Neural cell (in vitro differentiated cells): ENCODE measurements at regions not wholly inside any gene's neighbourhood (a gene's known extent, or its start where the extent isn't known, plus 50 kb on each side); places are given as distances from the start of the nearest gene placed in this dataset.
A peak's percentile ranks its signal among the peaks of the same experiment; 100 is the strongest.

Source experiments
- H2AFZ ChIP-seq: fragments of 200-600, 300-800 bp; sonication (generic), shearing (Covaris generic); 2 replicates; pipeline ENCODE4 v1.6.0; 2014; ENCODE audit warnings: low read depth, mild to moderate bottlenecking, antibody characterized with exemption, low read length, moderate library complexity
- H3F3A ChIP-seq: fragments of 200-600 bp; shearing (Covaris generic); 2 replicates; pipeline ENCODE4 v1.6.1; 2016; ENCODE audit warnings: mild to moderate bottlenecking, moderate library complexity, mixed read lengths, antibody characterized with exemption, low read length; ENCODE audit not compliant: insufficient read depth, poor library complexity, severe bottlenecking
- H3K27ac ChIP-seq: fragments of 200-600, 300-800 bp; sonication (generic), shearing (Covaris generic); 2 replicates; pipeline ENCODE4 v1.5.1; 2014; ENCODE audit warnings: mild to moderate bottlenecking, low read length, moderate library complexity
- H3K27me3 ChIP-seq: fragments of 300-800, 200-600 bp; sonication (generic), shearing (Covaris generic); 2 replicates; pipeline ENCODE4 v1.6.0; 2014; ENCODE audit warnings: mild to moderate bottlenecking, low read depth, low read length, moderate library complexity; ENCODE audit not compliant: insufficient read depth
- H3K36me3 ChIP-seq: fragments of 300-800, 200-600 bp; sonication (generic), shearing (Covaris generic); 2 replicates; pipeline ENCODE4 v1.5.1; 2014; ENCODE audit warnings: mild to moderate bottlenecking, antibody characterized with exemption, low read length, moderate library complexity; ENCODE audit not compliant: insufficient read depth
- H3K4me2 ChIP-seq: fragments of 300-800, 200-600 bp; sonication (generic), shearing (Covaris generic); 2 replicates; pipeline ENCODE4 v1.6.0; 2014; ENCODE audit warnings: mild to moderate bottlenecking, low read length
- H3K4me3 ChIP-seq: fragments of 300-800, 200-600 bp; sonication (generic), shearing (Covaris generic); 2 replicates; pipeline ENCODE4 v1.5.1; 2014; ENCODE audit warnings: mild to moderate bottlenecking, low read length, moderate library complexity
- H3K79me2 ChIP-seq: fragments of 200-600 bp; shearing (Covaris generic); replicated peaks from 2 replicates; pipeline ENCODE4 v1.6.0; 2014; ENCODE audit warnings: mild to moderate bottlenecking, low read length, moderate library complexity; ENCODE audit not compliant: insufficient read depth
- H3K9ac ChIP-seq: fragments of 300-800, 200-600 bp; sonication (generic), shearing (Covaris generic); 2 replicates; pipeline ENCODE4 v1.6.1; 2016; ENCODE audit warnings: mild to moderate bottlenecking, low read length, mixed read lengths
- H3K9me2 ChIP-seq: fragments of 200-600 bp; shearing (Covaris generic); 2 replicates; pipeline ENCODE4 v1.6.1; 2016; ENCODE audit warnings: mild to moderate bottlenecking, low read length, mixed read lengths; ENCODE audit not compliant: insufficient read depth
- H3K9me3 ChIP-seq: fragments of 200-600, 300-800 bp; sonication (generic), shearing (Covaris generic); 2 replicates; pipeline ENCODE4 v1.6.1; 2016; ENCODE audit warnings: mild to moderate bottlenecking, mixed run types, low read length, moderate library complexity, mixed read lengths
- H4K20me1 ChIP-seq: fragments of 200-600 bp; shearing (Covaris generic); 2 replicates; pipeline ENCODE4 v1.6.1; 2016; ENCODE audit warnings: mild to moderate bottlenecking, mixed run types; ENCODE audit not compliant: insufficient read depth
- CTCF ChIP-seq: fragments of 450-650 bp; IDR thresholded peaks from 2 replicates; pipeline ENCODE4 v1.5.1; 2014; ENCODE audit warnings: antibody characterized with exemption, mild to moderate bottlenecking, moderate library complexity; ENCODE audit not compliant: poor library complexity, severe bottlenecking
- EP300 ChIP-seq: fragments of 450-650 bp; conservative IDR thresholded peaks from 2 replicates; pipeline ENCODE4 v1.6.1; 2014; ENCODE audit warnings: antibody characterized with exemption, mild to moderate bottlenecking, moderate library complexity; ENCODE audit not compliant: poor library complexity, severe bottlenecking
- EZH2 ChIP-seq: fragments of 200-600, 300-800 bp; shearing (Covaris generic), sonication (generic); IDR thresholded peaks from 2 replicates; pipeline ENCODE4 v1.6.1; 2014; ENCODE audit warnings: antibody characterized with exemption, low read length, borderline replicate concordance, mild to moderate bottlenecking; ENCODE audit not compliant: insufficient read depth, poor library complexity, severe bottlenecking
- MXI1 ChIP-seq: fragments of 450-650 bp; conservative IDR thresholded peaks from 2 replicates; pipeline ENCODE4 v1.6.1; 2014; ENCODE audit warnings: antibody characterized with exemption, mild to moderate bottlenecking; ENCODE audit not compliant: poor library complexity, severe bottlenecking
- POLR2AphosphoS5 ChIP-seq: IDR thresholded peaks from 2 replicates; pipeline ENCODE4 v1.6.1; 2012
- RAD21 ChIP-seq: fragments of 450-650 bp; conservative IDR thresholded peaks from 2 replicates; pipeline ENCODE4 v1.6.1; 2014; ENCODE audit warnings: antibody characterized with exemption, mild to moderate bottlenecking, moderate library complexity
- REST ChIP-seq: IDR thresholded peaks from 2 replicates; pipeline ENCODE4 v1.6.1; 2012; ENCODE audit warnings: borderline replicate concordance
- SMC3 ChIP-seq: fragments of 450-650 bp; conservative IDR thresholded peaks from 2 replicates; pipeline ENCODE4 v1.6.1; 2014; ENCODE audit warnings: antibody characterized with exemption, mild to moderate bottlenecking, moderate library complexity; ENCODE audit not compliant: poor library complexity
- TAF1 ChIP-seq: IDR thresholded peaks from 2 replicates; pipeline ENCODE4 v1.6.1; 2012; ENCODE audit warnings: low read depth

GRCh38 chr14:44774396-44774795 is 187.4 kb downstream of the KLHL28 start:
- no peaks in the 10 kb centered on the region for H3K9me3 ChIP-seq
- no peaks in the 10 kb centered on the region for H3K27me3 ChIP-seq
- no peaks in the 10 kb centered on the region for H3K9me2 ChIP-seq
- H2AFZ ChIP-seq = no peak overlapping the region
- no peak overlapping the region for H3K4me3 ChIP-seq
- TF ChIP-seq POLR2AphosphoS5 = peak; percentile 21
- no peak for TF ChIP-seq SMC3
- no peak for TF ChIP-seq REST
- no peak for TF ChIP-seq TAF1
- TF ChIP-seq EP300 = peak; percentile 25
- TF ChIP-seq RAD21 = no peak
- H3K27ac ChIP-seq = no peak overlapping the region
- no peaks in the 10 kb centered on the region for H3K36me3 ChIP-seq
- no peak overlapping the region for H3K4me2 ChIP-seq
- H3K9ac ChIP-seq = no peak overlapping the region
- H3F3A ChIP-seq = no peaks in the 10 kb centered on the region
- no peaks in the 10 kb centered on the region for H4K20me1 ChIP-seq
- no peaks in the 10 kb centered on the region for H3K79me2 ChIP-seq

GRCh38 chr14:44771496-44771895 is 190.3 kb downstream of the KLHL28 start:
- Histone ChIP-seq H3K4me2 (no peak overlapping the region), H3K9me3 (no peaks in the 10 kb centered on the region), H3K27me3 (no peaks in the 10 kb centered on the region), H3K36me3 (no peaks in the 10 kb centered on the region), H3K4me3 (no peak overlapping the region), H3K79me2 (no peaks in the 10 kb centered on the region), H2AFZ (no peak overlapping the region), H3K9ac (no peak overlapping the region), H3F3A (no peaks in the 10 kb centered on the region), H3K9me2 (no peaks in the 10 kb centered on the region), H3K27ac (no peak overlapping the region), H4K20me1 (no peaks in the 10 kb centered on the region)
- no peak for TF ChIP-seq RAD21
- TF ChIP-seq MXI1 = no peak
- TF ChIP-seq REST = no peak
- no peak for TF ChIP-seq POLR2AphosphoS5
- no peak for TF ChIP-seq SMC3
- no peak for TF ChIP-seq CTCF
- no peak for TF ChIP-seq EZH2
- TF ChIP-seq TAF1 = no peak
- no peak for TF ChIP-seq EP300
